AG09319 (cell line): ENCODE measurements at regions not wholly inside any gene's neighbourhood (a gene's known extent, or its start where the extent isn't known, plus 50 kb on each side); places are given as distances from the start of the nearest gene placed in this dataset.

Experiments used
- DNase-seq: peaks from one replicate; pipeline ENCODE4 v3.0.0-alpha.2; 2010; ENCODE audit warnings: low read depth; ENCODE audit errors: extremely low read depth
- CTCF ChIP-seq: IDR thresholded peaks from 2 replicates; pipeline ENCODE4 v1.5.1; 2011; ENCODE audit warnings: low read depth, mild to moderate bottlenecking, inconsistent platforms, low read length, moderate library complexity

- no peak for DNase-seq
- no peak for TF ChIP-seq CTCF
These were observed 396.1 kb downstream of the PAX1 start for GRCh38 chr20:22101606-22102005.

GRCh38 chr20:22100686-22101085 lies 395.2 kb downstream of the PAX1 start:
- no peak for DNase-seq
- TF ChIP-seq CTCF = no peak

- no peak for DNase-seq
- TF ChIP-seq CTCF = no peak
These were observed 393.9 kb downstream of the PAX1 start for GRCh38 chr20:22099348-22099747.

- no peak for TF ChIP-seq CTCF
- no peak for DNase-seq
These were observed 393.0 kb downstream of the PAX1 start for GRCh38 chr20:22098511-22098910.

- no peak for TF ChIP-seq CTCF
These were observed 387.7 kb downstream of the PAX1 start for GRCh38 chr20:22093122-22093521.

GRCh38 chr20:22088882-22089281 lies 383.4 kb downstream of the PAX1 start:
- TF ChIP-seq CTCF = no peak
- DNase-seq = no peak

More at GRCh38 chr20:22093122-22093521, 387.7 kb downstream of the PAX1 start:
- no peak for DNase-seq

- TF ChIP-seq CTCF = no peak
- DNase-seq = no peak
These were observed 375.5 kb downstream of the PAX1 start for GRCh38 chr20:22080985-22081384.
